ENCODE measurements at regions not wholly inside any gene's neighbourhood (a gene's known extent, or its start where the extent isn't known, plus 50 kb on each side); places are given as distances from the start of the nearest gene placed in this dataset.
"Not testable (repeated sequence)": the region's sequence is repeated elsewhere in the genome, so short reads cannot be mapped to it uniquely, and the experiment has no call there.

- ATAC-seq, result no peak
- TF ChIP-seq PATZ1 (CRISPR knock-in tag; IDR thresholded peaks at IDR 0.05; ENCODE audit: borderline replicate concordance) (no peak), PPARA (CRISPR knock-in tag; IDR thresholded peaks at IDR 0.05; ENCODE audit: borderline replicate concordance) (no peak), GLIS3 (CRISPR knock-in tag; IDR thresholded peaks at IDR 0.05) (no peak)
Observed at GRCh38 chr5:97281257-97281656, 98.2 kb upstream of the RIOK2 start.

- peak; percentile 80 for ATAC-seq
- TF ChIP-seq PATZ1 (CRISPR knock-in tag; IDR thresholded peaks at IDR 0.05; ENCODE audit: borderline replicate concordance) (no peak), POU6F1 (CRISPR knock-in tag; IDR thresholded peaks at IDR 0.05; ENCODE audit: borderline replicate concordance, low read depth) (no peak), PPARA (CRISPR knock-in tag; IDR thresholded peaks at IDR 0.05; ENCODE audit: borderline replicate concordance) (no peak), RARB (CRISPR knock-in tag; IDR thresholded peaks at IDR 0.05) (no peak), TSHZ2 (CRISPR knock-in tag; IDR thresholded peaks at IDR 0.05) (no peak)
Observed at GRCh38 chr5:97297063-97297703, 114.1 kb upstream of the RIOK2 start.

GRCh38 chr5:97297704-97298091 lies 114.7 kb upstream of the RIOK2 start:
- no peak for TF ChIP-seq ARNTL (CRISPR knock-in tag; IDR thresholded peaks at IDR 0.05; ENCODE audit: borderline replicate concordance, low read depth)
- TF ChIP-seq OSR1 (CRISPR knock-in tag; IDR thresholded peaks at IDR 0.05), result no peak
- TF ChIP-seq POU6F1 (CRISPR knock-in tag; IDR thresholded peaks at IDR 0.05; ENCODE audit: borderline replicate concordance, low read depth), result no peak
- TF ChIP-seq CSRNP3 (CRISPR knock-in tag; IDR thresholded peaks at IDR 0.05), result no peak
- no peak for TF ChIP-seq PPARA (CRISPR knock-in tag; IDR thresholded peaks at IDR 0.05; ENCODE audit: borderline replicate concordance)
- no peak for TF ChIP-seq CREB5 (CRISPR knock-in tag; IDR thresholded peaks at IDR 0.05; ENCODE audit: low read depth)
- TF ChIP-seq PATZ1 (CRISPR knock-in tag; IDR thresholded peaks at IDR 0.05; ENCODE audit: borderline replicate concordance), result no peak
- TF ChIP-seq ZNF565 (CRISPR knock-in tag; conservative IDR thresholded peaks at IDR 0.05; ENCODE audit: low read depth), result no peak
- TF ChIP-seq ESRRG (CRISPR knock-in tag; IDR thresholded peaks at IDR 0.05), result no peak
- no peak for TF ChIP-seq SNAI2 (CRISPR knock-in tag; IDR thresholded peaks at IDR 0.05)
- no peak for TF ChIP-seq TCF4 (CRISPR knock-in tag; IDR thresholded peaks at IDR 0.05; ENCODE audit: borderline replicate concordance)
- no peak for TF ChIP-seq ZNF8 (CRISPR knock-in tag; IDR thresholded peaks at IDR 0.05)
- TF ChIP-seq BACH2 (CRISPR knock-in tag; IDR thresholded peaks at IDR 0.05; ENCODE audit: borderline replicate concordance), result no peak
- ATAC-seq, result no peak

GRCh38 chr5:97301181-97301580 lies 118.1 kb upstream of the RIOK2 start:
- ATAC-seq, result not testable (repeated sequence)
